K562 (cell line): ENCODE measurements at regions not wholly inside any gene's neighbourhood (a gene's known extent, or its start where the extent isn't known, plus 50 kb on each side); places are given as distances from the start of the nearest gene placed in this dataset.

Experiments
- BMI1 ChIP-seq: fragments of 150-350 bp; IDR thresholded peaks from 2 replicates; pipeline ENCODE4 v1.6.1; 2014; ENCODE audit warnings: low read length
- CHCHD3 ChIP-seq: fragments of 250-450 bp; sonication (Bioruptor Pico); IDR thresholded peaks from 2 replicates; pipeline ENCODE4 v2.1.2; 2022; ENCODE audit warnings: mild to moderate bottlenecking
- CREB1 ChIP-seq, 2 experiments: sonication (generic) in 1 of 2; formaldehyde crosslinking in 1 of 2; IDR thresholded peaks; 2 replicates each; pipeline versions ENCODE4 v1.6.1 to v1.8.0; 2012 to 2022; ENCODE audit warnings: inconsistent platforms in 1 of 2, mild to moderate bottlenecking in 1 of 2, missing genetic modification reagents in 1 of 2, moderate library complexity in 1 of 2
- DMBX1 ChIP-seq: fragments of 250-450 bp; sonication (Bioruptor Pico); IDR thresholded peaks from 2 replicates; pipeline ENCODE4 v1.8.0; 2022; ENCODE audit warnings: inconsistent platforms, mild to moderate bottlenecking, moderate library complexity, borderline replicate concordance
- EGR1 ChIP-seq: fragments of 450-650 bp; conservative IDR thresholded peaks from 2 replicates; pipeline ENCODE4 v1.6.1; 2017; ENCODE audit warnings: mild to moderate bottlenecking
- NFIC ChIP-seq: fragments of 450-650 bp; IDR thresholded peaks from 2 replicates; pipeline ENCODE4 v1.6.1; 2017; ENCODE audit warnings: mild to moderate bottlenecking, inconsistent platforms
- SMARCB1 ChIP-seq: IDR thresholded peaks from 2 replicates; pipeline ENCODE4 v1.6.1; 2011; ENCODE audit warnings: improper control_type of control experiment, low read depth; ENCODE audit not compliant: insufficient read length
- SMARCC2 ChIP-seq: fragments of 450-650 bp; IDR thresholded peaks from 2 replicates; pipeline ENCODE4 v1.6.1; 2017; ENCODE audit warnings: antibody characterized with exemption, moderate library complexity, mild to moderate bottlenecking, low read depth
- TCFL5 ChIP-seq: fragments of 250-450 bp; sonication (Bioruptor Pico); conservative IDR thresholded peaks from 2 replicates; pipeline ENCODE4 v1.6.1; 2021; ENCODE audit warnings: mild to moderate bottlenecking, moderate library complexity, matching md5 sums
- ZC3H11A ChIP-seq: IDR thresholded peaks from 2 replicates; pipeline ENCODE4 v1.6.1; 2012; ENCODE audit warnings: low read depth, low read length, improper control_type of control experiment
- ZKSCAN3 ChIP-seq: fragments of 250-450 bp; sonication (Bioruptor Pico); IDR thresholded peaks from 2 replicates; pipeline ENCODE4 v1.4.0; 2020
- ZNF133 ChIP-seq: fragments of 250-450 bp; sonication (Bioruptor Pico); IDR thresholded peaks from 2 replicates; pipeline ENCODE4 v1.4.0; 2020; ENCODE audit warnings: mild to moderate bottlenecking
- ZNF197 ChIP-seq: fragments of 200-800 bp; sonication (Bioruptor generic); IDR thresholded peaks from 2 replicates; pipeline ENCODE4 v1.6.1; 2016; ENCODE audit warnings: low read depth, missing genetic modification characterization, missing compliant biosample characterization
- ZNF239 ChIP-seq: fragments of 250-450 bp; sonication (Bioruptor Pico); IDR thresholded peaks from 2 replicates; pipeline ENCODE4 v1.4.0; 2020; ENCODE audit warnings: mild to moderate bottlenecking
- ZNF274 ChIP-seq: IDR thresholded peaks from 2 replicates; pipeline ENCODE4 v1.6.1; 2011; ENCODE audit warnings: low read depth, mild to moderate bottlenecking, low read length, moderate library complexity, borderline replicate concordance
- ZNF785 ChIP-seq: fragments of 250-450 bp; sonication (Bioruptor Pico); IDR thresholded peaks from 2 replicates; pipeline ENCODE4 v1.4.0; 2020; ENCODE audit warnings: mild to moderate bottlenecking
- TF ChIP-seq, protein P1 (sequence below): fragments of 250-450 bp; sonication (Bioruptor Pico); IDR thresholded peaks from 2 replicates; pipeline ENCODE4 v1.8.0; 2021; ENCODE audit warnings: moderate library complexity, mild to moderate bottlenecking, inconsistent platforms
- TF ChIP-seq, protein P2 (sequence below): fragments of 450-650 bp; formaldehyde crosslinking; IDR thresholded peaks from 2 replicates; pipeline ENCODE4 v1.4.0; 2020; ENCODE audit warnings: mild to moderate bottlenecking
- TF ChIP-seq, protein P3 (sequence below): fragments of 450-650 bp; IDR thresholded peaks from 2 replicates; pipeline ENCODE4 v1.6.1; 2016; ENCODE audit warnings: borderline replicate concordance
- TF ChIP-seq, protein P4 (sequence below): IDR thresholded peaks from 3 replicates; pipeline ENCODE4 v1.6.1; 2011; ENCODE audit warnings: borderline replicate concordance, mild to moderate bottlenecking; ENCODE audit not compliant: insufficient read length, insufficient read depth

DNA sequence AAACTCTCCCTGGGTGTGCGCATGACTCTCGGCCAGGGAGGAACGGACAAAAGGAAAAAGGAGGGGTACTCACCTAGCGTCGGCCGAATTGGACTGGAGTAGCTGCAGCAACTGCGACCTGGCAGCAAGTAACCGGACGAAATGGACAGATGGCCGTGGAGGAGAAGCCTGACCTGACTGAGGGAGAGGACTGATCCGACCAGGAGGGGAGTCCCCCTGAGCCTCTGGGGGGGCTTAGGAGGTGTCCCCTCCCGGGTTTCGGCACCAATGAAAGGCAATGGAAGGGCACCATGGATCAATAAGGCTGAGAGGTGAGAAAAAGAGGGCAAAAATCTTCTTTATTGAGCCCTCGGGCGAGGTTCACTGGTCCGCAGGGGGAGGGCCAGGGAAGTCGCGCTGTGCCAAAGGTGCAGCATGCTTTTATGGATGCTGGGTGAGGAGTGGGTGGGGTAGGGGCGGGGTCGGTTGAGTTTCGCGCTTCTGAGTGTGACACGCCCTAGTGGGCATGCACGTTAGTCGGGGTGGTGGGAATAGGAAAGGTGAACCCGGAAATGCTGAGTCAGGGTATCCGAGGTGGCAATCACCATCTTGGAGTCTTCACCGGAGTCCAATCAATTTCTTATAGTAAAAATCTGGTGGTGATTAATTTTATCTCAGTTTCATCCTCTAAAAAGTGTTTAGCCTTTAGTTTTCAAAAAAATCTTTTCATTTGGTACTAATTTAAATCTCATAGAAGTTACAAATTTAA lies 638.5 kb upstream of the DPP6 start (continued):
- TF ChIP-seq, protein P1, sequence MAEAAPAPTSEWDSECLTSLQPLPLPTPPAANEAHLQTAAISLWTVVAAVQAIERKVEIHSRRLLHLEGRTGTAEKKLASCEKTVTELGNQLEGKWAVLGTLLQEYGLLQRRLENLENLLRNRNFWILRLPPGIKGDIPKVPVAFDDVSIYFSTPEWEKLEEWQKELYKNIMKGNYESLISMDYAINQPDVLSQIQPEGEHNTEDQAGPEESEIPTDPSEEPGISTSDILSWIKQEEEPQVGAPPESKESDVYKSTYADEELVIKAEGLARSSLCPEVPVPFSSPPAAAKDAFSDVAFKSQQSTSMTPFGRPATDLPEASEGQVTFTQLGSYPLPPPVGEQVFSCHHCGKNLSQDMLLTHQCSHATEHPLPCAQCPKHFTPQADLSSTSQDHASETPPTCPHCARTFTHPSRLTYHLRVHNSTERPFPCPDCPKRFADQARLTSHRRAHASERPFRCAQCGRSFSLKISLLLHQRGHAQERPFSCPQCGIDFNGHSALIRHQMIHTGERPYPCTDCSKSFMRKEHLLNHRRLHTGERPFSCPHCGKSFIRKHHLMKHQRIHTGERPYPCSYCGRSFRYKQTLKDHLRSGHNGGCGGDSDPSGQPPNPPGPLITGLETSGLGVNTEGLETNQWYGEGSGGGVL, result no peak
- TF ChIP-seq SMARCC2 (no peak), NFIC (peak; percentile 51), DMBX1 (CRISPR knock-in tag) (0 out of 2 replicates have a peak, but pooled peaks have one; percentile 17), BMI1 (no peak), ZKSCAN3 (no peak), ZNF274 (no peak), ZNF239 (CRISPR knock-in tag) (no peak; the same call in 1 of the 2 replicates), SMARCB1 (no peak), ZNF785 (no peak), ZC3H11A (no peak), CHCHD3 (CRISPR knock-in tag) (no peak), TCFL5 (CRISPR knock-in tag) (no peak), ZNF133 (CRISPR knock-in tag) (no peak), EGR1 (peak; percentile 24; the same call in 1 of the 2 replicates), ZNF197 (CRISPR knock-in tag) (no peak), CREB1 (IDR thresholded peaks at IDR 0.05) (no peak), CREB1 (CRISPR knock-in tag; IDR thresholded peaks at IDR 0.05) (no peak)
- TF ChIP-seq, protein P2, sequence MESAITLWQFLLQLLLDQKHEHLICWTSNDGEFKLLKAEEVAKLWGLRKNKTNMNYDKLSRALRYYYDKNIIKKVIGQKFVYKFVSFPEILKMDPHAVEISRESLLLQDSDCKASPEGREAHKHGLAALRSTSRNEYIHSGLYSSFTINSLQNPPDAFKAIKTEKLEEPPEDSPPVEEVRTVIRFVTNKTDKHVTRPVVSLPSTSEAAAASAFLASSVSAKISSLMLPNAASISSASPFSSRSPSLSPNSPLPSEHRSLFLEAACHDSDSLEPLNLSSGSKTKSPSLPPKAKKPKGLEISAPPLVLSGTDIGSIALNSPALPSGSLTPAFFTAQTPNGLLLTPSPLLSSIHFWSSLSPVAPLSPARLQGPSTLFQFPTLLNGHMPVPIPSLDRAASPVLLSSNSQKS (CRISPR knock-in tag), result no peak
- TF ChIP-seq, protein P3, sequence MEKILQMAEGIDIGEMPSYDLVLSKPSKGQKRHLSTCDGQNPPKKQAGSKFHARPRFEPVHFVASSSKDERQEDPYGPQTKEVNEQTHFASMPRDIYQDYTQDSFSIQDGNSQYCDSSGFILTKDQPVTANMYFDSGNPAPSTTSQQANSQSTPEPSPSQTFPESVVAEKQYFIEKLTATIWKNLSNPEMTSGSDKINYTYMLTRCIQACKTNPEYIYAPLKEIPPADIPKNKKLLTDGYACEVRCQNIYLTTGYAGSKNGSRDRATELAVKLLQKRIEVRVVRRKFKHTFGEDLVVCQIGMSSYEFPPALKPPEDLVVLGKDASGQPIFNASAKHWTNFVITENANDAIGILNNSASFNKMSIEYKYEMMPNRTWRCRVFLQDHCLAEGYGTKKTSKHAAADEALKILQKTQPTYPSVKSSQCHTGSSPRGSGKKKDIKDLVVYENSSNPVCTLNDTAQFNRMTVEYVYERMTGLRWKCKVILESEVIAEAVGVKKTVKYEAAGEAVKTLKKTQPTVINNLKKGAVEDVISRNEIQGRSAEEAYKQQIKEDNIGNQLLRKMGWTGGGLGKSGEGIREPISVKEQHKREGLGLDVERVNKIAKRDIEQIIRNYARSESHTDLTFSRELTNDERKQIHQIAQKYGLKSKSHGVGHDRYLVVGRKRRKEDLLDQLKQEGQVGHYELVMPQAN, result peak; percentile 58
- TF ChIP-seq, protein P4, sequence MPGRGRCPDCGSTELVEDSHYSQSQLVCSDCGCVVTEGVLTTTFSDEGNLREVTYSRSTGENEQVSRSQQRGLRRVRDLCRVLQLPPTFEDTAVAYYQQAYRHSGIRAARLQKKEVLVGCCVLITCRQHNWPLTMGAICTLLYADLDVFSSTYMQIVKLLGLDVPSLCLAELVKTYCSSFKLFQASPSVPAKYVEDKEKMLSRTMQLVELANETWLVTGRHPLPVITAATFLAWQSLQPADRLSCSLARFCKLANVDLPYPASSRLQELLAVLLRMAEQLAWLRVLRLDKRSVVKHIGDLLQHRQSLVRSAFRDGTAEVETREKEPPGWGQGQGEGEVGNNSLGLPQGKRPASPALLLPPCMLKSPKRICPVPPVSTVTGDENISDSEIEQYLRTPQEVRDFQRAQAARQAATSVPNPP, result no peak
